ENCODE measurements at regions not wholly inside any gene's neighbourhood (a gene's known extent, or its start where the extent isn't known, plus 50 kb on each side); places are given as distances from the start of the nearest gene placed in this dataset.

GRCh38 chr14:40318211-40318719 is 886.0 kb upstream of the FBXO33 start (continued):
- TF ChIP-seq REST (IDR thresholded peaks at IDR 0.05; ENCODE audit: low read depth, low read length) (no peak), POLR2AphosphoS5 (IDR thresholded peaks at IDR 0.05; ENCODE audit: low read depth, low read length) (no peak), JUND (IDR thresholded peaks at IDR 0.05) (no peak), USF2 (IDR thresholded peaks at IDR 0.05; ENCODE audit: borderline replicate concordance, low read depth, low read length) (no peak), MEF2A (IDR thresholded peaks at IDR 0.05; ENCODE audit: borderline replicate concordance, low read depth) (no peak), TAF1 (IDR thresholded peaks at IDR 0.05; ENCODE audit: borderline replicate concordance, low read depth, low read length) (no peak)

- H3K4me1 ChIP-seq (ENCODE audit: control insufficient read depth in 1 of 2, insufficient read depth in 2 of 2, low read depth in 1 of 2, low read length in 1 of 2), result no peaks in the 10 kb centered on the region
- H3F3A ChIP-seq (replicated peaks; ENCODE audit: insufficient read depth), result no peaks in the 10 kb centered on the region
- H3K79me2 ChIP-seq (ENCODE audit: insufficient read depth), result no peaks in the 10 kb centered on the region
- WGBS (ENCODE audit: low lambda C conversion rate), result 6% methylated on average over 1 of the region's 1 CpG
- H3K9ac ChIP-seq, result no peak overlapping the region
- no peak overlapping the region for H3K27ac ChIP-seq (ENCODE audit: low read depth in 2 of 2, low read length in 1 of 2)
- H3K27me3 ChIP-seq (ENCODE audit: insufficient read depth), result no peaks in the 10 kb centered on the region
- ChIA-PET POLR2A (no interaction called here), CTCF (no interaction called here)
- H3K36me3 ChIP-seq (replicated peaks in 1 of 2; ENCODE audit: control insufficient read depth in 1 of 2, insufficient read depth in 2 of 2, low read length in 1 of 2), result no peaks in the 10 kb centered on the region
- H3K4me2 ChIP-seq, result no peak overlapping the region
- no peaks in the 10 kb centered on the region for H4K20me1 ChIP-seq (ENCODE audit: insufficient read depth)
- DNase-seq, result no peak
- TF ChIP-seq TCF12 (IDR thresholded peaks at IDR 0.05), result no peak
- no peak for TF ChIP-seq FOXJ3 (CRISPR knock-in tag; IDR thresholded peaks at IDR 0.05)
- TF ChIP-seq ELF1 (IDR thresholded peaks at IDR 0.05), result no peak
- TF ChIP-seq ZBTB33 (IDR thresholded peaks at IDR 0.05; ENCODE audit: borderline replicate concordance, low read depth), result no peak
- TF ChIP-seq EZH2phosphoT487 (IDR thresholded peaks at IDR 0.05; ENCODE audit: borderline replicate concordance, low read depth), result no peak
- TF ChIP-seq RCOR1 (IDR thresholded peaks at IDR 0.05; ENCODE audit: low read length), result no peak
- TF ChIP-seq POLR2AphosphoS5 (IDR thresholded peaks at IDR 0.05; ENCODE audit: low read depth, low read length), result no peak
- H3K9me3 ChIP-seq, result no peaks in the 10 kb centered on the region
- no peak overlapping the region for H3K4me3 ChIP-seq (ENCODE audit: low read depth in 2 of 2, low read length in 1 of 2)
- no peaks in the 10 kb centered on the region for H3K9me2 ChIP-seq
- no peak overlapping the region for H2AFZ ChIP-seq (ENCODE audit: low read depth)
Observed at GRCh38 chr14:40317690-40318089, 885.5 kb upstream of the FBXO33 start.
